RWPE2 (cell line): ENCODE measurements at regions not wholly inside any gene's neighbourhood (a gene's known extent, or its start where the extent isn't known, plus 50 kb on each side); places are given as distances from the start of the nearest gene placed in this dataset.

Experiments used
- ATAC-seq: fragments of 200-7000 bp; cut with Tn5 transposase; 3 replicates; pipeline ENCODE4 v1.9.1; 2021; ENCODE audit warnings: low read depth
- DNase-seq: peaks from one replicate; pipeline ENCODE4 v3.0.0-alpha.2; 2020; ENCODE audit warnings: low spot score
- H3K27ac ChIP-seq: fragments of 450-650 bp; 2 replicates; pipeline ENCODE4 v1.5.1; 2017; ENCODE audit warnings: mild to moderate bottlenecking; ENCODE audit not compliant: poor library complexity, severe bottlenecking
- H3K27me3 ChIP-seq: fragments of 250-450 bp; sonication (Bioruptor Pico); 2 replicates; pipeline ENCODE4 v1.5.1; 2021; ENCODE audit warnings: mild to moderate bottlenecking, moderate library complexity; ENCODE audit not compliant: insufficient read depth, poor library complexity, severe bottlenecking
- H3K36me3 ChIP-seq: fragments of 250-450 bp; sonication (Bioruptor Pico); 2 replicates; pipeline ENCODE4 v1.5.1; 2020; ENCODE audit warnings: low read depth, mild to moderate bottlenecking, moderate library complexity
- H3K4me1 ChIP-seq: fragments of 250-450 bp; sonication (Bioruptor Pico); 2 replicates; pipeline ENCODE4 v1.5.1; 2021; ENCODE audit warnings: mild to moderate bottlenecking, moderate library complexity; ENCODE audit not compliant: insufficient read depth, poor library complexity, severe bottlenecking
- H3K4me3 ChIP-seq: fragments of 250-450 bp; sonication (Bioruptor Pico); 2 replicates; pipeline ENCODE4 v1.5.1; 2021; ENCODE audit warnings: mild to moderate bottlenecking, moderate library complexity; ENCODE audit not compliant: severe bottlenecking
- H3K9me3 ChIP-seq: fragments of 250-450 bp; sonication (Bioruptor Pico); 2 replicates; pipeline ENCODE4 v1.5.1; 2021; ENCODE audit warnings: mild to moderate bottlenecking, moderate library complexity; ENCODE audit not compliant: severe bottlenecking
- TF ChIP-seq, protein P1 (sequence below): fragments of 450-650 bp; IDR thresholded peaks from one replicate; pipeline ENCODE4 v1.5.1; 2017; ENCODE audit warnings: mild to moderate bottlenecking, moderate library complexity; ENCODE audit not compliant: poor library complexity, severe bottlenecking

DNA sequence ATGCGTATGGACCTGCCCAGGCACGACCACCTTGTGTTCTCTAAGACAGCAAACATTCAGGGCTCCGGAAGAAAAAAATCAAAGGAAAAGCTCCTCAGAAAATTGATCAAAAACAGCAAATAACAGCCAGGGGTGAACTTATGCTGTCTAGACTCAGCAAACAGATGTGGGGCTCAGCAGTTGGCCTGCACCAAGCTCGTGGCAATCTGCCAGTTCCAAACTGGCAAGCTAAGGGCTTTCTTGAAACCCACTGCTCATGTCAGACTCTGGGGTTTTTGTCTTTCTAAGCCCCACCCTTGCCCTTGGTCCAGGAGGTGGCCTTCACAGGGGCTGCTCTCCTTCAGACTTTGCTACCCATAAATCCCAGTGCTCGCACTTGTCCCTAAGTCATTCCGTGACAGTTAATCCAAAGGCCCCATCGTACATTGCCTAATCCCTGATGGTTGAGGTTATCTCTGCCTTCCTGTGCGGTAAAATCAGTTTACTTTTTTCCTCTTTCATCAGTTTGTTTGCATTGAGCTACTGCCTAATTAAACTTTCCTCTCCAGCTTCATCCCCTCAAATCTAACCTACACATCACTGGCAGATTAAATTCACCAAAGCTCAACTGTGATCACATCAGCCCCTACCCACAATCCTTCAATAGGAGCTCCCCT is 408.0 kb downstream of the LRATD1 start:
- no peak for DNase-seq
- TF ChIP-seq, protein P1, sequence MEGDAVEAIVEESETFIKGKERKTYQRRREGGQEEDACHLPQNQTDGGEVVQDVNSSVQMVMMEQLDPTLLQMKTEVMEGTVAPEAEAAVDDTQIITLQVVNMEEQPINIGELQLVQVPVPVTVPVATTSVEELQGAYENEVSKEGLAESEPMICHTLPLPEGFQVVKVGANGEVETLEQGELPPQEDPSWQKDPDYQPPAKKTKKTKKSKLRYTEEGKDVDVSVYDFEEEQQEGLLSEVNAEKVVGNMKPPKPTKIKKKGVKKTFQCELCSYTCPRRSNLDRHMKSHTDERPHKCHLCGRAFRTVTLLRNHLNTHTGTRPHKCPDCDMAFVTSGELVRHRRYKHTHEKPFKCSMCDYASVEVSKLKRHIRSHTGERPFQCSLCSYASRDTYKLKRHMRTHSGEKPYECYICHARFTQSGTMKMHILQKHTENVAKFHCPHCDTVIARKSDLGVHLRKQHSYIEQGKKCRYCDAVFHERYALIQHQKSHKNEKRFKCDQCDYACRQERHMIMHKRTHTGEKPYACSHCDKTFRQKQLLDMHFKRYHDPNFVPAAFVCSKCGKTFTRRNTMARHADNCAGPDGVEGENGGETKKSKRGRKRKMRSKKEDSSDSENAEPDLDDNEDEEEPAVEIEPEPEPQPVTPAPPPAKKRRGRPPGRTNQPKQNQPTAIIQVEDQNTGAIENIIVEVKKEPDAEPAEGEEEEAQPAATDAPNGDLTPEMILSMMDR = no peak
- Histone ChIP-seq H3K36me3 (no peaks in the 10 kb centered on the region), H3K27ac (no peak overlapping the region), H3K4me3 (no peak overlapping the region), H3K27me3 (no peaks in the 10 kb centered on the region), H3K9me3 (no peaks in the 10 kb centered on the region), H3K4me1 (no peaks in the 10 kb centered on the region)
- ATAC-seq = no peak

DNA sequence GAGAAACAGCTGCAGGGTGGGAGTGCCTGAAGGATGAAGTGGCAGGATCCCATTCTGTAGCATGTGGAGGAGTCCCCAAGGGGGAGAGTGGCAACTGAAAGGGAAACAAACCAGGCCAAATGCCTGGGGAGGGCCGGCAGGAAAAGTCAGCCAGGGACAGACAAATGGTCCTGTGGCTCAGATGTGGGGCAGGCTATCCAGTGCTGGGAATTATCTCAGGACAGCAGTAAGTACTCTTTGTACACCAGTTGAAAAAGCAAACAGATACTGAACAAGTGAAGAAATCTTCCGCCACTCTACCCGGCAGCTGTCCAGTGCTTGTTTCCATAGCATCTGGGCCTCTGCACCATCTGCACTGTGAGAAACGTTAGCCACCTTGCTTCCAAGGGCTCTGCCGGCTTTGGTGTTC is 408.9 kb downstream of the LRATD1 start:
- Histone ChIP-seq H3K4me3 (no peak overlapping the region), H3K27me3 (no peaks in the 10 kb centered on the region), H3K27ac (no peak overlapping the region), H3K4me1 (no peaks in the 10 kb centered on the region), H3K9me3 (no peaks in the 10 kb centered on the region), H3K36me3 (no peaks in the 10 kb centered on the region)
- DNase-seq (no peak), ATAC-seq (no peak)
- TF ChIP-seq, protein P1 = no peak

DNA sequence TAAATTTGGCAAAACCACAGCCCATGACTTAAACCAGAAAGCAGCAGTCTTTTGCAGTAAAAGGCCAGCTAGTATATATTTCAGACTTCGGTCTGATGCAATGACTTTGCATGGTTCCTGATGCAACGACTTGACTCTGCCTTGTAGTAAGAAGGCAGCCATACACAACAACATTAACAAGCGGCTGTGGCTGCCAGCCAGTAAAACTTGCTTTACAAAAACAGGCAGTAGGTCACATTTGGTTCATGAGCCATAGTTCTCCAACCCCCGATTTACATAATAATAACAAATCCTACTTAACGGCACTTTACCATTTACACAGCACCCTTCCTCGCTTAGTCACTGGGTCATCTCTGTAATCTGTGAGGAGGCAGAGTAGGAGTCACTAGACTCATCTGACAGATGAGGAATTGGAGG is 410.3 kb downstream of the LRATD1 start:
- Histone ChIP-seq H3K27me3 (no peaks in the 10 kb centered on the region), H3K27ac (no peak overlapping the region), H3K4me3 (no peak overlapping the region), H3K9me3 (no peaks in the 10 kb centered on the region), H3K4me1 (no peaks in the 10 kb centered on the region), H3K36me3 (no peaks in the 10 kb centered on the region)
- ATAC-seq (peak; percentile 57), DNase-seq (no peak)
- TF ChIP-seq, protein P1 = no peak

DNA sequence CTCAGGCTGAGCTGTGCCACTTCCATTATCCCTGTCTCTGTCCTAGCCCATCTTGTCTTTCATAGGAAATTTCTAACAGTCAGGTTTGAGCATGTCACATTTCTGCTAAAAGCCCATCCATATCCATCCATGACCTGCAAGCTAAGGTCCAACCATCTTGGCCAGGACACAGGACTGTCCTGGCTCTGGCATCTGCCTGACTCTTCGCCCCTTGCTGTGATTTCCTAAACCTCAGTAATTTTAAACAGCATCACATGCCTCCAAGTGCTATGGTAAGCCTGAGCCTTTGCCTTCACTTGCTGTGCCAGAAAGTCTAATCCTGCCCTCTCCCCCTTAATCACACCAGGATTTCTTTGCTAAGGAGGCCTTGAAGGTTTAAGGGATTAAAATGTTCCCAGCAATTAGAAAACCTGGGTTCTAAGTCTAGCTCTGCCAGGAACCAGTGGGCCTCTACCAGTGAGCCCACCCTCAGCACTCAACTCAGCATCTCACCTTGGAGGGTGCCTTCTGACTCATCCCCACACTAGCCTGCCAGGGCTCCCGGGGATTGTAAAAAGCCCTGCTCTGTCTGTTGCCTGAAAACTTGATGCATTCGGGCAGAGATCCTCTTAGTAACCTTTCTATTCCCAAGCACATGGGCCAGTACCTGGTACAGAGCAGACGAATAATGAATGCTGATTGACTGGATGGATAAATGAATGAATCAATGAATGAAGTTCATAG is 411.0 kb downstream of the LRATD1 start:
- Histone ChIP-seq H3K4me3 (no peak overlapping the region), H3K9me3 (no peaks in the 10 kb centered on the region), H3K27ac (no peak overlapping the region), H3K36me3 (no peaks in the 10 kb centered on the region), H3K27me3 (no peaks in the 10 kb centered on the region), H3K4me1 (no peaks in the 10 kb centered on the region)
- ATAC-seq (no peak; the same call in 2 of the 3 replicates), DNase-seq (no peak)
- TF ChIP-seq, protein P1 = no peak

DNA sequence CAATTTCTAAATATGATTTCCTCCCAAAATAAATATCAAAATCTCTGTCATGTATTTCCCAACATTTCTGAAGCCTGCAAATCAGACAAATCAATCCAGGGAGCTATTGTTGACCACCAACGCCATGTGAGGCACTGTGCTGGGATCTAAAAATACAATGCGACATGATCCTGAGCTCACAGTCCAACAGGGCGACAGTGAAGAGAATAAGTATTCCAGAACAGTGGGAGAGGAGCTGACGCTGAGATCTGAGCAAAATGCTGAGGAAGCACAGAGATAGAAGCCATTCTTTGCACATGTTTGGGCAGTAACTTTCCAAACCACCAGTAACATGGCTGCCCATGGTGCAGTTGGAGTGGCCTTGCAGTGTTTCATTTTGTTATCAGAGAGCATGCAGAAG is 412.5 kb downstream of the LRATD1 start:
- ATAC-seq (no peak), DNase-seq (no peak)
- no peaks in the 10 kb centered on the region for H3K27me3 ChIP-seq
- H3K27ac ChIP-seq = no peak overlapping the region
- no peaks in the 10 kb centered on the region for H3K36me3 ChIP-seq
- TF ChIP-seq, protein P1 = no peak
- H3K4me1 ChIP-seq = no peaks in the 10 kb centered on the region
- no peak overlapping the region for H3K4me3 ChIP-seq
- H3K9me3 ChIP-seq = no peaks in the 10 kb centered on the region
